ENCODE measurements at regions not wholly inside any gene's neighbourhood (a gene's known extent, or its start where the extent isn't known, plus 50 kb on each side); places are given as distances from the start of the nearest gene placed in this dataset.

DNA sequence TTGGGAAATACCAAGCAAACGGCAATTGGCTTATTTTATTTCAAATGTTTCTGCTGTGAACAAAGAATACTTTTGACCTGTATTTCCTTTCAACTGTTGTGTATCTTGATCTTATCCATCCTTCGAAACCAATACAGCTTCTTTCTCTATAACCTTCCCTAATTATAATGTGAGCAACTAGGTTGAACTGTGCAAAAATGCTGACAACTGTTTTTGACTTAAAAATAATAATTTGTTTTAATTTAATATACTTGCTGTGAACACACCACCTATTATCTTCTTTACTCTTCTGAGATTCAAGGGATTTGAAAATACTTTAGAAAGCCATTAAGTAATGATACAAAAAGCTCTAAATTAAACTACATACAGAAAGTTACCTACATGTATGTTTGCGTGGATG, 682.5 kb upstream of the CCDC179 start:
- in situ Hi-C loops (cut with HindIII; ENCODE audit: low pct_unique_long_range_greater_than_20kb, low sequenced_read_pairs): no loop called here
- DNase-seq (ENCODE audit: low read depth, low spot score): no peak

DNA sequence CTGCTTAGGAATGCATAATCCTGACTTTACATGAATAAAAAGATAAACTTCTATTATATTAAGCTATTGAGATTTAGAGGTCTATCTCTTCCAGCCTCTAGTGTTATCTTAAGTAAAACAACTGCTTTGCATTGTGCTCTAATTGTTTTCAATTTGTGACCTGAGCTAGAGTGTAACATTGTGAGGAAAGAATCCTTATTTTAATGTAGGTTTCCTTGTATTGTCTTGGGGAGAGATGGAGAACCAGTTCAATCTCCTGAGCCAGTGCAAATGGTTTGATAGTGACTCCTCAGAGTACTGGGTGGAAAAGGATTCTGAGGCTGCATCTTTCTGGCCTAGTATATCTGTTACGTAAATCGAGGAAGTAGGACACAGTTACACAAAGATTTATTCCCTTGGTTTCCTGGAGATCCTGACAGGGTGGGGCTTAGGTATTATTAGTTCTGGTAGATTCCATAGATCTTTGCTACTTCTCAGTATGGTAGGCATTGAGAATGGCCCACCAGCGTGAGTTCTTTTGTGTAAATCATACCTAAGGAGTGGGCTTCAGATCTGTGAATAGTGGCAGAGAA, 683.5 kb upstream of the CCDC179 start:
- in situ Hi-C loops (cut with HindIII; ENCODE audit: low pct_unique_long_range_greater_than_20kb, low sequenced_read_pairs): no loop called here
- no peak for DNase-seq (ENCODE audit: low read depth, low spot score)

DNA sequence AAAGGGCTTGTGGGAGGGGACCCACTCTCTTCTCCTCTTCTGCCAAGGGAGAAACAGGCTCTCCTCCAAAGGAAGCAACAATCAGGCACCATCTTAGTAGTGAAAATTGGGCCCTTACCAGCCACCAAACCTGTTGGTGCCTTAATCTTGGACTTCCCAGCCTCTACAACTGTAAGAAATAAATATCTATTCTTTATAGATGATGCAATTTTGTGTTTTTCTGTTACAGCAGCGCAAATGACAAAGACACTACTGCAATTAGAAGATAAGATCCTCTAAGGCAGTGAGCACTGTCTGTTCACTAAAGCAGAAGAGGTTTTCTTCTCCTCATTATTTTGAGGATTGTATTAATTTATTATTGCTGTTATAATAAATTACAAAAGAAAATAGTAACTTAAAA, 691.4 kb upstream of the CCDC179 start:
- DNase-seq (ENCODE audit: low read depth, low spot score): no peak

DNA sequence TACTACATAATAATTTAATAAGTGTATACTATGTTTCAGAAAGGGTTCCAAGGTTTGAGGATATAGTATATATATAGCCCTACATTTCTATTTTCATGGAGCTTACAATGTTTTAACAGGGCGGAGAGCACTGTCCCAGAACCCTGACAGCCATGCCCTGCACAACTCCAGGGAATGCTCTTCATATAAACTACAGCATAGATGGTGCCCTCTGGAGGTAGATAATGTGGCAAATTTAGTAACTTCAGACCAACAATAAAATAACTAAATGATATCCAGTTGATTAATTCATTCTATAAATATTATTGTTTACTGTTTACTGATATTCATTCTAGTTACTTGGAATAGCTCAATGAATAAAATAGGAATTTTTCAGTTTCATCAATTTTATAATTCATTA, 693.7 kb upstream of the CCDC179 start:
- peak; percentile 54 for DNase-seq (ENCODE audit: low read depth, low spot score)
- in situ Hi-C loops (cut with HindIII; ENCODE audit: low pct_unique_long_range_greater_than_20kb, low sequenced_read_pairs): no loop called here

More for the DNA sequence above, 691.4 kb upstream of the CCDC179 start:
- in situ Hi-C loops (cut with HindIII; ENCODE audit: low pct_unique_long_range_greater_than_20kb, low sequenced_read_pairs): no loop called here

DNA sequence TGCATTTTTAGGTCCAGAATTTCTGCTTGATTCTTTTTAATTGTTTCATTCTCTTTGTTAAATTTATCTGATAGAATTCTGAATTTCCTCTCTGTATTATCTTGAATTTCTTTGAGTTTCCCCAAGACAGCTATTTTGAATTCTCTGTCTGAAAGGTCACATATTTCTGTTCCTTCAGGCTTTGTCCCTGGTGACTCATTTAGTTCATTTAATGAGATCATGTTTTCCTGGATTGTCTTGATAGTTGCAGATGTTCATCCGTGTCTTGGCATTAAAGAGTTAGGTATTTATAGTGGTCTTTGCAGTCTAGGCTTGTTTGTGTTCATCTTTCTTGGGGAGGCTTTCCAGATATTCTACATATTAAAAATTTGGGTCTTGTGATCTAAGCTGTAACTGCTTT, 694.8 kb upstream of the CCDC179 start:
- in situ Hi-C loops (cut with HindIII; ENCODE audit: low pct_unique_long_range_greater_than_20kb, low sequenced_read_pairs): no loop called here
- no peak for DNase-seq (ENCODE audit: low read depth, low spot score)

DNA sequence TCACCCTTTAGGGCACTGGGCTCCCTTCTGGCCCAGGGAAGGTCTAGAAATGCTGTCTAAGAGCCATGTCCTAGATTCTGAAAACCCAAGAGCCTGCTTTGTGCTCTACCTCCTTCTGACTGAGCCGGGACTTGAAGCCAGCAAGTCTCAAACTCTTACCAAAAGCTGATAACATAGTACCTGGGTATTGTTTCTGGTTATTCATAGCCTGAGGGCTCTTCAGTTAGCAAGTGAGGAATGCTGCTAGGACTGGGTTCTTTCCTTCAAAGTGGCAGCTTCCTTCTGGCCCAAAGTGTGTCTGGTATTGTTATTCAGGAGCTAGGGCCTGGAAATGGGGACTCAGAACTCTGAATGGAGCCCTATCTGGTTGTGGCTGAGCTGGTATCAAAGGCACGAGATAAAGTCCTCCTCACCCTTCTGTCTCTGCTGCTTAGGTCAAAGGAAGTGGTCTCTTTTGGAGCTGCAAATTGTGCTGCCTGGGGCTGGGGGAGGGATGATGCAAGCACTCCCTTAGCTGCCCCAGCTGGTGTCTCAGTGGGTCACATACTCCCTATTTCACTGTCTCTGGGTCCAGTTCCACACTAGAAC, 696.0 kb upstream of the CCDC179 start:
- in situ Hi-C loops (cut with HindIII; ENCODE audit: low pct_unique_long_range_greater_than_20kb, low sequenced_read_pairs): no loop called here
- no peak for DNase-seq (ENCODE audit: low read depth, low spot score)

DNA sequence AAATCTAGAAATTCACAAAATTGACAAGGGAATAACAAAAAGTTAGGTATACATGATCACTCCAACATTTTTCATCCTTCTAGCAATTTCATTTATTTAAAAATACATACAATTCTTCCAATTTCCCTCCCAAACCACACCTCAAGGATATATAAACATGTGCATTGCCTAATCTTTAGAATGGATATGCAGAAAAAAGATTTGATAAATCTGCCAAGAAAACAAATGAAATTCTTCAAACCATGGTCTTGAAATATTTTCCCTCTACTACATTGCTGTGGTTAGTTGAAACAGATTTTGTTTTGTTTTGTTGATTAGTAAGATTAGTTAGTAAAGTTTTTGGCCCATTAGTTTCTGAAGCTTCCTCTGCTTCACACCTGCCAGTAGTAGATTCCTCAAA, 703.3 kb upstream of the CCDC179 start:
- no peak for DNase-seq (ENCODE audit: low read depth, low spot score)
- in situ Hi-C loops (cut with HindIII; ENCODE audit: low pct_unique_long_range_greater_than_20kb, low sequenced_read_pairs): no loop called here

DNA sequence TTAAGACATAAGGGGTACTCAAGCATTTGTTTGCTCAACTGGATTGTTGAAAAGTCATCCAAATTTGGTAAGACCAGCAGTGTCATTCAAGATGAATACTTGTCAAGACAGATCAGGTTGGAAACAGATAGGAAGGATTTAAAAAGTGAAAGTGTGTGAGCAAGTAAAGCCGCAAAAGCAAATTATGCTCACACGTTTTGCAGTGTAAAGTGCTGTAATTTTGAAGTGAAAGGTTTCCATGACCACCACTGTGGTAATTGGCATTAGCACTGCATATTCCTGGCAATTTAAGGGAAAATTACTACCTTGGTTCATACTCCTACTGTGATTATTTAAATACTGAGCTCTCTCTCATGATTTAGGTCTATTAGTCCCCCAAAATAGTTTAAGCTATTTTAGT, 704.1 kb upstream of the CCDC179 start:
- in situ Hi-C loops (cut with HindIII; ENCODE audit: low pct_unique_long_range_greater_than_20kb, low sequenced_read_pairs): no loop called here
- DNase-seq (ENCODE audit: low read depth, low spot score): no peak

DNA sequence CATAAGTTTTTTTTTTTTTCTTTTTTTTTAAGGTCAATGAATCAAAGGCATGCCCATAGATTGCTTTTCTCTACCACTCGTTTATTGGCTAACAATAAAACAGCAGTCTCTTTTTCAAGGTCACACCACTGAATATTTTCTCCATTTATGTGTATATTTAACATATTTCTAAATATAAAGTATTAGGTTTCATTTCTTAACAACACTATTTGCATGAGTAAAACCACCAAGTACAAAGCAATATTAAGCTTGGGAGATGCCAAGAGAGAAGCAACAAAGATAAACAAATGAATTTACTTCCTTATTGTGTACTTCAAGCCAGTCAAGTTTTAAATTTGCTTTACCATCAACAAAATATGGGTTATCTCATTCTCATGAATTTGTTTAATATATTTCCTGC, 708.9 kb upstream of the CCDC179 start:
- DNase-seq (ENCODE audit: low read depth, low spot score): no peak
- in situ Hi-C loops (cut with HindIII; ENCODE audit: low pct_unique_long_range_greater_than_20kb, low sequenced_read_pairs): no loop called here

DNA sequence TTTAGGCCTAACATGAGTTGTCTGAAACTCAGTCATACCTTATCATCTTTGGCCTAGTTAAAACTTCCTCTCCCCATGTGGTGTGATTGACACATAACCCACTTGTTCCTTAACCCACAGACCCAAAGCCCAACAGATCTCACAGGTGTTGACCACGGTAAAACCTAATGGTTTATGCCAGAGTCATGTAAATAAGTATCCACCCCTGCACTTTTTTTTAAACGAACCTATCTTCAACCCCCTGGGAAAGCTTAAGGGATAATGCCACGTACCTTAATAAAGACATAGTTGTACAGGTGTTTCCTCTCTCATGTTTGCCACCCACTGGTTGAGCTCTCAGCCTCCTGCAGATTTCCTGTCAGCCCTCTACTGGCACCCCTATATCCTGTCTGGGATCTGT, 709.3 kb upstream of the CCDC179 start:
- no peak for DNase-seq (ENCODE audit: low read depth, low spot score)
- in situ Hi-C loops (cut with HindIII; ENCODE audit: low pct_unique_long_range_greater_than_20kb, low sequenced_read_pairs): no loop called here

DNA sequence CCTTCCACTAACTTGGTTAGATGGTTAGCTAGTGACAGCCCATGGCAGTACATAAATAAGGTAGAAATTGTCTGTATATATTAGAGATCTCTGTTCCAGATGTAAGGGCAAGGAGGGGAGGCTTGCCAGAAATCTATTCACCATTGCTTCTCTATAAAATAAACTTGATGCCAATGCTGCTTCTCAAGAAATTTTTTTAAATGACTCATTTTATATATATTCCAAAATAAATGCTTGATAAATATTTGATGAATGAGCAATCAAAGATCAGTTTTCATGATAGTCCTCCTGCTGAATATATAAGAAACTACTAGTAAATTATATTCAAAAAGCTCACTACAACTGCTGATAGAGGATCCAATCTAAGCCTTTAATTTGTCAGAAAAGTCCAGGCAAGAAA, 710.6 kb upstream of the CCDC179 start:
- no peak for DNase-seq (ENCODE audit: low read depth, low spot score)
- in situ Hi-C loops (cut with HindIII; ENCODE audit: low pct_unique_long_range_greater_than_20kb, low sequenced_read_pairs): no loop called here

DNA sequence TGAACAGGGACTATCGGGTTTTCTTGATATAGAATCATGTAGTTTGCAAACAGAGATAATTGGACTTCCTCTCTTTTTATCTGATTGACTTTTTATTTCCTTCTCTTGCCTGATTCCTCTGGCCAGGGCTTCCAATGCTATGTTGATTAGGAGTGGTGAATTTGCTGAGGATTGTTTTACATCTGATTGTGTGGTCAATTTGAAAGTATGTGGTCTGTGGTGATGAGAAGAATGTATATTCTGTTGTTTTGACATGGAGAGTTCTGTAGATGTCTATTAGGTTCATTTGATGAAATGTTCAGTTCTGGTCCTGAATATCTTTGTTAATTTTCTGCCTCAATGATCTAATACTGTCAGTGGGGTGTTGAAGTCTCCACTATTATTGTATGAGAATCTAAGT, 713.2 kb upstream of the CCDC179 start:
- no peak for DNase-seq (ENCODE audit: low read depth, low spot score)
- in situ Hi-C loops (cut with HindIII; ENCODE audit: low pct_unique_long_range_greater_than_20kb, low sequenced_read_pairs): no loop called here

DNA sequence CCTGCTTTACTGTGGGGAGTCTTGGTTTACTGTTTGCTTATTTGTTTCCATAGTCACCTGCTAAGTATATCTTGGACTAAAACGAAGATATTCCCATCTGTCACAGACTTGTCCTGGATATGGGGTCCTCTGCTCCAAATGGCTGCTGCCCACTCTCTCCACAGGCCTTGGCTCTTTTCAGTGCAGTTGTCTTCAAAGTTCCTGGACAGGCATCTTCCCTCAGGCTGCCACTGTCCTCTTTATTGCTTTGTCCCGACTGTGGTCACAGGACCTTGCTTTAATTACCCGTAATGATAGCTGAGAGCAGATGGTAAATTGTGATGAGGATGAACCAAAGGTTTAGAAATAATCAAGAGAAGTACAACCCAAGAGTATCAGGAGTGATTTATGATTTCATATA, 713.9 kb upstream of the CCDC179 start:
- in situ Hi-C loops (cut with HindIII; ENCODE audit: low pct_unique_long_range_greater_than_20kb, low sequenced_read_pairs): no loop called here
- DNase-seq (ENCODE audit: low read depth, low spot score): no peak

DNA sequence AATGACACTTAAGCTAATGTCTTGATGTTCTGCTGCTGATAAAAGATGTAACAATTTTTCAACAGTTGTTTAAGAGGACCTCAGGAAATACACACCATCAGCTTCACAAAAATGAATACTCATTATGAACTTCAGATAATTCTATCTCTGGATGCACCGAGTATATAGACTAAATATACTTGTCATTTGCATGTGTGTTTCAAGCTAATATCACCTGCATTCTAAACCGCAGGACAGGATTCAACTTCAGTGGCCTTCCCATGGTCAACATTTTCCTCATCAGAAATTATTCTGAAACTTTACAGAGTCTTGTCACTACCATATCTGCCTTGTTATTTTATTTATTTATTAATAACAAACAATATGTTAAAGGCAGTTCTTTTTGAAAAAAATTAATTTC, 717.0 kb upstream of the CCDC179 start:
- in situ Hi-C loops (cut with HindIII; ENCODE audit: low pct_unique_long_range_greater_than_20kb, low sequenced_read_pairs): no loop called here

DNA sequence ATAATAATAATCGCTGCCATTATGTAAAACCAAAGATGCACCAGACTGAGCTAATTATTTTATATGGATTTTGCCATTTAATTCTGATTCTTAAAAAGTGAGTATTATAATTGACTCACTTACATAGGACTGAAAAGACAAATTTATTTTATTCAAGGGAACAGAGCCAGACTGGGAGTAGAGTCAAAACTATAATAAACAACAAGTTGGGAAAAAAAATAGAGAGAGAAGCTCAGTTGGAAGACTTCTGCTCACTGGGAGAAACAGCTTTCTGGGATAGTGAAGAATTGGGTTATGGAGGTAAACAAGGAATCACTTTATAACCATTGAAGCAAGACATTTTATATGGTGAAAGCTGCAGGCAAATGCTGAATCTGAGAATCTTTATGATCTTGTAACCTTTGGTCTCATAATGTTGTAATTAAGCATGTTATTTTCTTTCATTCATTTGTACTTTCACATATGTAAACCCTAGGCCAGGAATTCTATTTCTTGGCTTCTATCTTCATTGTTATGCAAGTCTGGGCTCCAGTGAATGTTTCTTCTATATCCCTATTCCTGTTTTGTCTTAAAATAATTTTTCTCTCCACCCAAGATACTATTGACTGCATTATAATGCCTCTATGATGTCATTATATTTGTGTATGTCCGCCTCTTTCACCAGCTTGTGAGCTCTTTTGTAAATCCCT, 725.3 kb upstream of the CCDC179 start:
- in situ Hi-C loops (cut with HindIII; ENCODE audit: low pct_unique_long_range_greater_than_20kb, low sequenced_read_pairs): no loop called here
- no peak for DNase-seq (ENCODE audit: low read depth, low spot score)

More for the DNA sequence above, 717.0 kb upstream of the CCDC179 start:
- DNase-seq (ENCODE audit: low read depth, low spot score): no peak

DNA sequence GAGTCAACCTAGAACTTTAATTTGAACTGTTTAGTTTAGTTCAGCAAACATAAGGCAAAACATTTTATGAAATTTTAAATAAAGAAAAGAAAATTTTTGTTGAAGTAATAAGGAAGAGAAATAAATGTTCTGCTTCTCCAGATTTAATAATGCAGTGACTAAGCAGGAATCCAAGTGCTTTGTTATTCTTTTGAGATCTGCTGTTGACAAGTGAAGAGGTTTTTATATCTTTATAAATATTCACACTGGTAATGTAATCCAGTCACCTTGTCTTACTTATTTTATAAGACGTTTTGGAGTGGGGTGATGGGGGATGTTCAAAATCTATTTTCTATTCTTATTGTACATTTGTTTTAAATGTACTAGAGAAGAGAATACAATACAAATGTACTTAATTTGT, 725.9 kb upstream of the CCDC179 start:
- in situ Hi-C loops (cut with HindIII; ENCODE audit: low pct_unique_long_range_greater_than_20kb, low sequenced_read_pairs): no loop called here
- no peak for DNase-seq (ENCODE audit: low read depth, low spot score)

DNA sequence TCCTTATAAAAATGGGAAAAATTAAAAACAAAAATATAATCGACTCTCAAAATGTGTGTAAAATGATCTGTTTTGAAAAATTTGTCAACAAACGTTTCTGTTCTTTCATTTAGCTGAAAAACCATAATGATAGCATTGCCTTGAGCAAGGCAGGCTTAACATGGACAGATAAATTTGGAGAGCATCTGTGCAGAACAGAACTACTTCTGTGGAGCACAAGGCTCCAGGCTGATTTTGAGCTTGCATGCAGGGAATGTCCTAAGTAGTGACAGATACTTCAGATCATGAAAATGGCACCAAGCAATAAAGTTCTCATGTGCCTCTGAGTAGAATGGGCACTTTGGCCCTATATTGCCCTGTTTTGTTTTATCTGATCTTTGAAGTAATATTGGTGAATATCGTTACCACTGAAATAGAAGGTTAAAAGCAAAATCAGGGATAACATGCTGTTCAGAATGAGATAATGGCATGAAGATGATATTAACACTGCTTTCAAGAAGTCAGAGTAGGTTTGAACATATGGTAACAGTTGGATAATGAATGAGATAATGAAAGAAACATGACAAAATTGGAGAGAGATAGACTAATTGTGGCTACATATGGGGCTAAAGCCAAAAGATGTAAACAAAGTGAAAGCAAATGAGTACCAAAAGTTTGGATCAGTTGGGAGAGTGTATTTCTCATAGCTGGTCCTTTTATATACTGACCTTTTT, 730.5 kb upstream of the CCDC179 start:
- in situ Hi-C loops (cut with HindIII; ENCODE audit: low pct_unique_long_range_greater_than_20kb, low sequenced_read_pairs): no loop called here
- DNase-seq (ENCODE audit: low read depth, low spot score): no peak

DNA sequence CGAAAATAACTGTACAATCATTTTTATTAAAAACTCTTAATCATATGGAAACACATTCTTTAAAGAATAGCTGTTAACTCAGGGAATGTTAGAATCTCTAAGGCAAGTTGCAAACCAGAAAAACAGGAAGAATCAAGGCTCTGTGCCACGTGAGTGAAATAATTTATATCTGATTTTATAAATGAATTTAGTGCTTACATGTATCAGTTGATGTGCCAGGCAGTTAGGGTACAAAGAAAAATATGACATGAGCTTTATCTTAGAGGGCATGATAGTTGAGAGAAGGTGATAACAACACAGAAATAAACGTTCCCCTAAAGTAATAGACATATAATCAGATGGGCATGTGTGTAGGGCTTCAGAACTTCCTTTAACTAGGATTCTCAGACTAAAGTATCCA, 734.5 kb upstream of the CCDC179 start:
- no peak for DNase-seq (ENCODE audit: low read depth, low spot score)
- in situ Hi-C loops (cut with HindIII; ENCODE audit: low pct_unique_long_range_greater_than_20kb, low sequenced_read_pairs): no loop called here

DNA sequence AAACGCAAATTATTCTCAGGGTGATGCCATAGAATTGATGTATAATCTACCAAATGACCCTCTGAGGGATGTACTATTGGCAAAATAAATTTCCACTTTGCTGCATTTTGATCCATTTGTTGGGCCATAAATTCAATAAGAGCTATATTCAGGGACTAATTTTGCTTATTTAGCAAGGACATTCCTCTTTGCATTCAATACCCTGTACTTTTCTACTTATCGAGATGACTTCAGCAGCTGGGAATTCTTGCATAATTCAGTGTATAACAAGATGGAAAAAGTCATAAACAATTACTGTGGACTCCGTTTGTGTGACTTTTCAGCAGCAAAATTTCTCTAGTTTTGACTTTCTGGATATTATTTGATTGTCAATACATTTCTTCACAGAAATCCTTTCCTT, 744.7 kb upstream of the CCDC179 start:
- no peak for DNase-seq (ENCODE audit: low read depth, low spot score)
- in situ Hi-C loops (cut with HindIII; ENCODE audit: low pct_unique_long_range_greater_than_20kb, low sequenced_read_pairs): no loop called here

All from SK-MEL-5 (cell line).